A549 (cell line): ENCODE measurements at regions not wholly inside any gene's neighbourhood (a gene's known extent, or its start where the extent isn't known, plus 50 kb on each side); places are given as distances from the start of the nearest gene placed in this dataset.

Source experiments
- ATAC-seq, 2 experiments: fragments of 200-7000 bp in 1 of 2; fragments of >200 bp in 1 of 2; cut with Nextera tagmentation in 1 of 2; cut with Tn5 transposase in 1 of 2; 3 replicates each; pipeline versions ENCODE4 v1.8.0 to v1.9.1; 2018 to 2020; ENCODE audit warnings: mild to moderate bottlenecking in 1 of 2, moderate library complexity in 1 of 2
- CTCF ChIA-PET: fragments of 300-600 bp; sonication (Branson Sonifier 250); formaldehyde crosslinking; extraction: SDS; loops from one replicate; lab custom pipeline; 2021; ENCODE audit warnings: antibody characterized with exemption, inconsistent platforms; lab: Yijun Ruan, JAX
- POLR2A ChIA-PET: fragments of 350-600 bp; formaldehyde crosslinking; extraction: SDS; loops from one replicate; lab custom pipeline; 2021; ENCODE audit warnings: antibody characterized with exemption, inconsistent platforms; lab: Yijun Ruan, JAX
- DNase-seq, 2 experiments: peaks; one replicate each; pipeline versions ENCODE4 v3.0.0 to v3.0.0-alpha.2; 2011 to 2016; ENCODE audit warnings: low read depth in 1 of 2, low spot score in 1 of 2
- FAIRE-seq: peaks from 2 replicates; lab custom pipeline; 2011; peaks lifted over from hg19 to GRCh38; lab: Jason Lieb, UNC
- H3K27ac ChIP-seq, 2 experiments: fragments of >200 bp; sonication (Bioruptor Twin); formaldehyde crosslinking; 3 replicates each; pipeline ENCODE4 v1.5.1; 2016 to 2017
- H3K4me1 ChIP-seq: fragments of >200 bp; sonication (Bioruptor Twin); formaldehyde crosslinking; 3 replicates; pipeline ENCODE4 v1.6.1; 2016
- H3K4me2 ChIP-seq: fragments of >200 bp; sonication (Bioruptor Twin); formaldehyde crosslinking; 3 replicates; pipeline ENCODE4 v1.6.1; 2016
- H3K4me3 ChIP-seq: fragments of >200 bp; sonication (Bioruptor Twin); formaldehyde crosslinking; 3 replicates; pipeline ENCODE4 v1.5.1; 2016
- H3K9me3 ChIP-seq: fragments of >200 bp; sonication (Bioruptor Twin); formaldehyde crosslinking; 3 replicates; pipeline ENCODE4 v1.6.1; 2016
- ATOH8 ChIP-seq: fragments of 250-450 bp; sonication (Bioruptor Pico); IDR thresholded peaks from 2 replicates; pipeline ENCODE4 v1.5.0; 2020; ENCODE audit warnings: low read depth, mild to moderate bottlenecking, moderate library complexity
- CEBPB ChIP-seq, 2 experiments: fragments of >200 bp in 1 of 2; sonication (Bioruptor Twin) in 1 of 2; formaldehyde crosslinking in 1 of 2; IDR thresholded peaks; 2 replicates each; pipeline ENCODE4 v1.6.1; 2012 to 2016
- EHF ChIP-seq: fragments of 250-450 bp; sonication (Bioruptor Pico); IDR thresholded peaks from 2 replicates; pipeline ENCODE4 v1.5.0; 2020; ENCODE audit warnings: mild to moderate bottlenecking
- EHMT2 ChIP-seq: fragments of 200-600 bp; sonication (generic); IDR thresholded peaks from 2 replicates; pipeline ENCODE4 v1.6.1; 2016; ENCODE audit warnings: antibody characterized with exemption, low read depth, mild to moderate bottlenecking, moderate library complexity
- EP300 ChIP-seq, 2 experiments: fragments of >200 bp; sonication (Bioruptor Twin); formaldehyde crosslinking; IDR thresholded peaks; 2 replicates in 1 of 2; 3 replicates in 1 of 2; pipeline ENCODE4 v1.6.1; 2016 to 2017
- ESRRA ChIP-seq: fragments of 150-350 bp; IDR thresholded peaks from 2 replicates; pipeline ENCODE4 v1.6.1; 2014; ENCODE audit warnings: mild to moderate bottlenecking, low read length, borderline replicate concordance
- HEYL ChIP-seq: fragments of 250-450 bp; sonication (Bioruptor Pico); IDR thresholded peaks from 2 replicates; pipeline ENCODE4 v1.8.0; 2021; ENCODE audit warnings: mild to moderate bottlenecking, moderate library complexity
- HOXB13 ChIP-seq: fragments of 250-450 bp; sonication (Bioruptor Pico); IDR thresholded peaks from 2 replicates; pipeline ENCODE4 v1.5.0; 2020; ENCODE audit warnings: low read depth, mild to moderate bottlenecking, moderate library complexity
- HOXB5 ChIP-seq: fragments of 250-450 bp; sonication (Bioruptor Pico); IDR thresholded peaks from 2 replicates; pipeline ENCODE4 v1.5.0; 2020; ENCODE audit warnings: mild to moderate bottlenecking, moderate library complexity
- RAD21 ChIP-seq, 2 experiments: fragments of >200 bp in 1 of 2; sonication (Bioruptor Twin) in 1 of 2; formaldehyde crosslinking in 1 of 2; IDR thresholded peaks in 1 of 2; conservative IDR thresholded peaks in 1 of 2; 2 replicates in 1 of 2; 3 replicates in 1 of 2; pipeline ENCODE4 v1.6.1; 2012 to 2018; ENCODE audit warnings: inconsistent platforms in 1 of 2
- REST ChIP-seq: fragments of 200-600 bp; sonication (generic); IDR thresholded peaks from 2 replicates; pipeline ENCODE4 v1.6.1; 2016; ENCODE audit warnings: antibody characterized with exemption, mild to moderate bottlenecking, moderate library complexity
- TP53 ChIP-seq: fragments of 250-450 bp; sonication (Bioruptor Pico); IDR thresholded peaks from 2 replicates; pipeline ENCODE4 v1.5.0; 2021; ENCODE audit warnings: mild to moderate bottlenecking, moderate library complexity
- USF2 ChIP-seq: fragments of 450-650 bp; IDR thresholded peaks from 2 replicates; pipeline ENCODE4 v1.6.1; 2014; ENCODE audit warnings: antibody characterized with exemption
- ZC3H11A ChIP-seq: fragments of 450-650 bp; IDR thresholded peaks from 2 replicates; pipeline ENCODE4 v1.6.1; 2014; ENCODE audit warnings: antibody characterized with exemption, mild to moderate bottlenecking
- ZFP36 ChIP-seq: fragments of 450-650 bp; IDR thresholded peaks from 2 replicates; pipeline ENCODE4 v1.6.1; 2014; ENCODE audit warnings: borderline replicate concordance; ENCODE audit not compliant: partially characterized antibody
- ZSCAN20 ChIP-seq: fragments of 250-450 bp; sonication (Bioruptor Pico); IDR thresholded peaks from 2 replicates; pipeline ENCODE4 v1.8.0; 2022; ENCODE audit warnings: mild to moderate bottlenecking, moderate library complexity
- WGBS: methylation state at CpG from one replicate; pipeline ENCODE4 v1.1.6; 2017; ENCODE audit errors: missing lambda C conversion rate; 5-methylcytosine and 5-hydroxymethylcytosine counted together
- TF ChIP-seq, protein P1 (sequence below): fragments of >200 bp; sonication (Bioruptor Twin); formaldehyde crosslinking; IDR thresholded peaks from 3 replicates; pipeline ENCODE4 v1.6.1; 2016
- TF ChIP-seq, protein P2 (sequence below): fragments of 250-450 bp; sonication (Bioruptor Pico); IDR thresholded peaks from 2 replicates; pipeline ENCODE4 v1.5.0; 2021; ENCODE audit warnings: mild to moderate bottlenecking, moderate library complexity, borderline replicate concordance
- TF ChIP-seq, protein P3 (sequence below): fragments of >200 bp; sonication (Bioruptor Twin); formaldehyde crosslinking; IDR thresholded peaks from 2 replicates; pipeline ENCODE4 v1.6.1; 2016
- TF ChIP-seq, protein P4 (sequence below): IDR thresholded peaks from 2 replicates; pipeline ENCODE4 v1.6.1; 2012

DNA sequence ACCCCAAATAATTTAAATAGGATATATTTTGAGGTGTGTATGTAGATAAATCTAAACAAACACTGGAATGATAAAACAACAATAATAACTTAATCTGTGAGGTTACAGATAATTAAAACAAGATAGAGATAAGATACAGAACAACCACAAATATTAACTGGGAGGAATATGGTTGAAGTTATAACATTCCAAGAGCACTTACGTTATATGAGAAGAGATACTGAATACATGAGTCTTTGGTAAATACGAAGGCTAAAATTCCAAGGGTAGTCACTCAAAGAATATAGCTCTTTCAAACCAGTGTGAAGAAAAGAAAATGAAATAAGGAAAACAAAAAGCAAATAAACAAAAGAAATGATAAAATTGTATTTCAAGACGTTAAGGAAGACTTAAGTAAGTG is 76.0 kb upstream of the MYO3A start:
- TF ChIP-seq ESRRA (no peak), HEYL (no peak), RAD21 (conservative IDR thresholded peaks at IDR 0.05 in 1 of 2, IDR thresholded peaks at IDR 0.05 in 1 of 2) (no peak), ZC3H11A (no peak), ATOH8 (CRISPR knock-in tag) (no peak), USF2 (no peak), TP53 (no peak), REST (no peak), HOXB13 (no peak), ZFP36 (no peak), EP300 (IDR thresholded peaks at IDR 0.05) (no peak), HOXB5 (CRISPR knock-in tag) (no peak), EHMT2 (no peak), ZSCAN20 (no peak), CEBPB (IDR thresholded peaks at IDR 0.05) (no peak), EHF (CRISPR knock-in tag) (no peak)
- TF ChIP-seq, protein P1, sequence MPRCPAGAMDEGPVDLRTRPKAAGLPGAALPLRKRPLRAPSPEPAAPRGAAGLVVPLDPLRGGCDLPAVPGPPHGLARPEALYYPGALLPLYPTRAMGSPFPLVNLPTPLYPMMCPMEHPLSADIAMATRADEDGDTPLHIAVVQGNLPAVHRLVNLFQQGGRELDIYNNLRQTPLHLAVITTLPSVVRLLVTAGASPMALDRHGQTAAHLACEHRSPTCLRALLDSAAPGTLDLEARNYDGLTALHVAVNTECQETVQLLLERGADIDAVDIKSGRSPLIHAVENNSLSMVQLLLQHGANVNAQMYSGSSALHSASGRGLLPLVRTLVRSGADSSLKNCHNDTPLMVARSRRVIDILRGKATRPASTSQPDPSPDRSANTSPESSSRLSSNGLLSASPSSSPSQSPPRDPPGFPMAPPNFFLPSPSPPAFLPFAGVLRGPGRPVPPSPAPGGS = no peak
- TF ChIP-seq, protein P2, sequence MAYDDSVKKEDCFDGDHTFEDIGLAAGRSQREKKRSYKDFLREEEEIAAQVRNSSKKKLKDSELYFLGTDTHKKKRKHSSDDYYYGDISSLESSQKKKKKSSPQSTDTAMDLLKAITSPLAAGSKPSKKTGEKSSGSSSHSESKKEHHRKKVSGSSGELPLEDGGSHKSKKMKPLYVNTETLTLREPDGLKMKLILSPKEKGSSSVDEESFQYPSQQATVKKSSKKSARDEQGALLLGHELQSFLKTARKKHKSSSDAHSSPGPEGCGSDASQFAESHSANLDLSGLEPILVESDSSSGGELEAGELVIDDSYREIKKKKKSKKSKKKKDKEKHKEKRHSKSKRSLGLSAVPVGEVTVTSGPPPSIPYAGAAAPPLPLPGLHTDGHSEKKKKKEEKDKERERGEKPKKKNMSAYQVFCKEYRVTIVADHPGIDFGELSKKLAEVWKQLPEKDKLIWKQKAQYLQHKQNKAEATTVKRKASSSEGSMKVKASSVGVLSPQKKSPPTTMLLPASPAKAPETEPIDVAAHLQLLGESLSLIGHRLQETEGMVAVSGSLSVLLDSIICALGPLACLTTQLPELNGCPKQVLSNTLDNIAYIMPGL = no peak
- TF ChIP-seq, protein P3, sequence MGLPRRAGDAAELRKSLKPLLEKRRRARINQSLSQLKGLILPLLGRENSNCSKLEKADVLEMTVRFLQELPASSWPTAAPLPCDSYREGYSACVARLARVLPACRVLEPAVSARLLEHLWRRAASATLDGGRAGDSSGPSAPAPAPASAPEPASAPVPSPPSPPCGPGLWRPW = no peak
- TF ChIP-seq, protein P4, sequence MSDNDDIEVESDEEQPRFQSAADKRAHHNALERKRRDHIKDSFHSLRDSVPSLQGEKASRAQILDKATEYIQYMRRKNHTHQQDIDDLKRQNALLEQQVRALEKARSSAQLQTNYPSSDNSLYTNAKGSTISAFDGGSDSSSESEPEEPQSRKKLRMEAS = no peak
- TF ChIP-seq, all 56 proteins: peak for 0
- H3K27ac ChIP-seq = no peak overlapping the region
- ChIA-PET CTCF (no interaction called here), POLR2A (no interaction called here)
- DNase-seq (no peak), FAIRE-seq (no peak), ATAC-seq (no peak)
- no peaks in the 10 kb centered on the region for H3K4me1 ChIP-seq
- no peak overlapping the region for H3K4me3 ChIP-seq
- 25% methylated on average over 3 of the region's 3 CpGs for WGBS
- no peaks in the 10 kb centered on the region for H3K9me3 ChIP-seq
- no peak overlapping the region for H3K4me2 ChIP-seq
